GM23338 (cell line): ENCODE measurements at regions not wholly inside any gene's neighbourhood (a gene's known extent, or its start where the extent isn't known, plus 50 kb on each side); places are given as distances from the start of the nearest gene placed in this dataset.

Experiments
- ATAC-seq: fragments of 200-7000 bp; cut with Tn5 transposase; 3 replicates; pipeline ENCODE4 v1.9.1; 2020
- DNase-seq: peaks from one replicate; pipeline ENCODE4 v3.0.0-alpha.2; 2015; ENCODE audit warnings: low spot score
- H2AFZ ChIP-seq: fragments of 200-600 bp; sonication (generic); 2 replicates; pipeline ENCODE4 v1.8.0; 2016; ENCODE audit warnings: antibody characterized with exemption, mild to moderate bottlenecking, moderate library complexity
- H3F3A ChIP-seq: fragments of 200-600 bp; sonication (generic); replicated peaks from 2 replicates; pipeline ENCODE4 v1.8.0; 2017; ENCODE audit warnings: antibody characterized with exemption, mixed run types, low read depth
- H3K27ac ChIP-seq: fragments of 200-600 bp; sonication (generic); 2 replicates; pipeline ENCODE4 v1.6.1; 2016; ENCODE audit warnings: low read depth
- H3K27me3 ChIP-seq: fragments of 200-600 bp; sonication (generic); 2 replicates; pipeline ENCODE4 v1.8.0; 2016; ENCODE audit warnings: mild to moderate bottlenecking, mixed run types, moderate library complexity; ENCODE audit not compliant: insufficient read depth
- H3K36me3 ChIP-seq: fragments of 200-600 bp; sonication (generic); 2 replicates; pipeline ENCODE4 v1.8.0; 2016; ENCODE audit warnings: mild to moderate bottlenecking; ENCODE audit not compliant: insufficient read depth
- H3K4me1 ChIP-seq: fragments of 200-600 bp; sonication (generic); 2 replicates; pipeline ENCODE4 v1.8.0; 2016; ENCODE audit warnings: mild to moderate bottlenecking, moderate library complexity; ENCODE audit not compliant: insufficient read depth
- H3K4me2 ChIP-seq: fragments of 200-600 bp; sonication (generic); 2 replicates; pipeline ENCODE4 v1.7.1; 2017; ENCODE audit warnings: mixed run types
- H3K4me3 ChIP-seq: fragments of 200-600 bp; sonication (generic); 2 replicates; pipeline ENCODE4 v1.6.1; 2016; ENCODE audit warnings: mixed run types
- H3K79me2 ChIP-seq: fragments of 200-600 bp; sonication (generic); replicated peaks from 2 replicates; pipeline ENCODE4 v1.8.0; 2017; ENCODE audit warnings: mild to moderate bottlenecking; ENCODE audit not compliant: insufficient read depth
- H3K9me2 ChIP-seq: fragments of 200-600 bp; sonication (generic); 2 replicates; pipeline ENCODE4 v1.8.0; 2017; ENCODE audit not compliant: insufficient read depth
- H4K20me1 ChIP-seq: fragments of 200-600 bp; sonication (generic); replicated peaks from 2 replicates; pipeline ENCODE4 v1.8.0; 2017; ENCODE audit warnings: mild to moderate bottlenecking; ENCODE audit not compliant: insufficient read depth
- H3K27ac Mint-ChIP-seq: 2 replicates; pipeline ENCODE4 v1.8.0; 2020; ENCODE audit warnings: inconsistent platforms, mild to moderate bottlenecking, moderate library complexity, mixed read lengths
- H3K27me3 Mint-ChIP-seq: 3 replicates; pipeline ENCODE4 v1.8.0; 2022; ENCODE audit warnings: low read depth, mild to moderate bottlenecking, moderate library complexity, mixed read lengths, inconsistent platforms; ENCODE audit not compliant: insufficient read depth, poor library complexity
- H3K36me3 Mint-ChIP-seq: 3 replicates; pipeline ENCODE4 v1.8.0; 2021; ENCODE audit warnings: low read depth, mild to moderate bottlenecking, inconsistent platforms, moderate library complexity, mixed read lengths
- H3K4me1 Mint-ChIP-seq: 3 replicates; pipeline ENCODE4 v1.8.0; 2020; ENCODE audit warnings: mild to moderate bottlenecking, inconsistent platforms, mixed read lengths
- H3K4me3 Mint-ChIP-seq: 3 replicates; pipeline ENCODE4 v1.8.0; 2021; ENCODE audit warnings: moderate library complexity, mild to moderate bottlenecking, inconsistent platforms, mixed read lengths
- H3K9me3 Mint-ChIP-seq: 3 replicates; pipeline ENCODE4 v1.8.0; 2020; ENCODE audit warnings: moderate library complexity, mild to moderate bottlenecking, inconsistent platforms, mixed read lengths
- CREB1 ChIP-seq: fragments of 250-450 bp; sonication (Bioruptor Pico); IDR thresholded peaks from 2 replicates; pipeline ENCODE4 v1.5.0; 2020; ENCODE audit warnings: low read depth, mild to moderate bottlenecking, moderate library complexity
- EZH2 ChIP-seq: fragments of 200-600 bp; sonication (generic); IDR thresholded peaks from one replicate; pipeline ENCODE4 v1.8.0; 2017; ENCODE audit warnings: antibody characterized with exemption, mild to moderate bottlenecking, low read depth; ENCODE audit not compliant: unreplicated experiment
- EZH2phosphoT487 ChIP-seq: fragments of 200-600 bp; sonication (generic); IDR thresholded peaks from one replicate; pipeline ENCODE4 v1.8.1; 2018; ENCODE audit warnings: antibody characterized with exemption; ENCODE audit not compliant: unreplicated experiment
- JUNB ChIP-seq: IDR thresholded peaks from one replicate; pipeline ENCODE4 v1.6.1; 2016; ENCODE audit warnings: antibody characterized with exemption; ENCODE audit not compliant: unreplicated experiment
- NANOG ChIP-seq: IDR thresholded peaks from 2 replicates; pipeline ENCODE4 v1.6.1; 2016; ENCODE audit warnings: antibody characterized with exemption, borderline replicate concordance
- POLR2AphosphoS5 ChIP-seq: IDR thresholded peaks from 2 replicates; pipeline ENCODE4 v1.6.1; 2016; ENCODE audit warnings: antibody characterized with exemption, low read depth
- STAT1 ChIP-seq: IDR thresholded peaks from one replicate; pipeline ENCODE4 v1.6.1; 2016; ENCODE audit warnings: antibody characterized with exemption; ENCODE audit not compliant: unreplicated experiment
- ZNF114 ChIP-seq: fragments of 250-450 bp; sonication (Bioruptor Pico); IDR thresholded peaks from 2 replicates; pipeline ENCODE4 v1.5.0; 2020; ENCODE audit warnings: mild to moderate bottlenecking, moderate library complexity
- ZNF331 ChIP-seq: fragments of 250-450 bp; sonication (Bioruptor Pico); IDR thresholded peaks from 2 replicates; pipeline ENCODE4 v1.5.0; 2020; ENCODE audit warnings: low read depth, mild to moderate bottlenecking, moderate library complexity
- TF ChIP-seq, protein P1 (sequence below): fragments of 250-450 bp; sonication (Bioruptor Pico); IDR thresholded peaks from 2 replicates; pipeline ENCODE4 v1.5.0; 2020; ENCODE audit warnings: mild to moderate bottlenecking, moderate library complexity
- TF ChIP-seq, protein P2 (sequence below): IDR thresholded peaks from 2 replicates; pipeline ENCODE4 v1.6.1; 2016; ENCODE audit warnings: antibody characterized with exemption
- TF ChIP-seq, protein P3 (sequence below): IDR thresholded peaks from one replicate; pipeline ENCODE4 v1.6.1; 2018; ENCODE audit warnings: antibody characterized with exemption; ENCODE audit not compliant: unreplicated experiment
- TF ChIP-seq, protein P4 (sequence below), 2 experiments: fragments of 200-600 bp in 1 of 2; sonication (generic) in 1 of 2; conservative IDR thresholded peaks; 2 replicates each; pipeline versions ENCODE4 v1.5.1 to v1.6.1; 2016 to 2017; ENCODE audit warnings: antibody characterized with exemption in 2 of 2, low read depth in 2 of 2, mild to moderate bottlenecking in 2 of 2, moderate library complexity in 1 of 2

DNA sequence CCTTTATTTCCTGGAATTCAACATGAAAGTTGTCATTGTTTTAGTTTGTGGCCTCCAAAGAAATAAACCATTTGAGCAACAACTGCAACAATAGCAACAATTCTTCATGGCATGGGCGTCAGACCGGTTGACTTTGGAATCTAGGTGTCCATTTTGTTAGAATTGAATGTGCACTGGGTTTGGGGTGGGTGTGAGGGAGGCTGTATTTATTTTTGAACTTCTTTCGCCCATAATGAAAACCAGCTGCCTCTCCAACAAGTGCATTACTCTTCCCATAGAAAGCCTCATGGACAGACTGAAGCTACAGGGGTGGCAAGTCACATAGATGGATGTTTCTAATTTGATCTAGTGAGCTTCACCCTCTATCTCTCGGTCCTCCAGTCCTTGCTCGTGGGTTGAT is 85.4 kb downstream of the ADAMTS15 start:
- H3K36me3 Mint-ChIP-seq = no peaks in the 10 kb centered on the region
- Histone ChIP-seq H3K4me2 (no peak overlapping the region), H2AFZ (no peak overlapping the region), H3K4me3 (no peak overlapping the region), H3K4me1 (no peaks in the 10 kb centered on the region), H3K27ac (no peak overlapping the region), H4K20me1 (no peaks in the 10 kb centered on the region), H3F3A (no peaks in the 10 kb centered on the region), H3K79me2 (no peaks in the 10 kb centered on the region), H3K36me3 (no peaks in the 10 kb centered on the region), H3K9me2 (no peaks in the 10 kb centered on the region), H3K27me3 (no peaks in the 10 kb centered on the region)
- no peaks in the 10 kb centered on the region for H3K9me3 Mint-ChIP-seq
- no peak for DNase-seq
- H3K4me1 Mint-ChIP-seq = no peaks in the 10 kb centered on the region
- TF ChIP-seq, protein P1, sequence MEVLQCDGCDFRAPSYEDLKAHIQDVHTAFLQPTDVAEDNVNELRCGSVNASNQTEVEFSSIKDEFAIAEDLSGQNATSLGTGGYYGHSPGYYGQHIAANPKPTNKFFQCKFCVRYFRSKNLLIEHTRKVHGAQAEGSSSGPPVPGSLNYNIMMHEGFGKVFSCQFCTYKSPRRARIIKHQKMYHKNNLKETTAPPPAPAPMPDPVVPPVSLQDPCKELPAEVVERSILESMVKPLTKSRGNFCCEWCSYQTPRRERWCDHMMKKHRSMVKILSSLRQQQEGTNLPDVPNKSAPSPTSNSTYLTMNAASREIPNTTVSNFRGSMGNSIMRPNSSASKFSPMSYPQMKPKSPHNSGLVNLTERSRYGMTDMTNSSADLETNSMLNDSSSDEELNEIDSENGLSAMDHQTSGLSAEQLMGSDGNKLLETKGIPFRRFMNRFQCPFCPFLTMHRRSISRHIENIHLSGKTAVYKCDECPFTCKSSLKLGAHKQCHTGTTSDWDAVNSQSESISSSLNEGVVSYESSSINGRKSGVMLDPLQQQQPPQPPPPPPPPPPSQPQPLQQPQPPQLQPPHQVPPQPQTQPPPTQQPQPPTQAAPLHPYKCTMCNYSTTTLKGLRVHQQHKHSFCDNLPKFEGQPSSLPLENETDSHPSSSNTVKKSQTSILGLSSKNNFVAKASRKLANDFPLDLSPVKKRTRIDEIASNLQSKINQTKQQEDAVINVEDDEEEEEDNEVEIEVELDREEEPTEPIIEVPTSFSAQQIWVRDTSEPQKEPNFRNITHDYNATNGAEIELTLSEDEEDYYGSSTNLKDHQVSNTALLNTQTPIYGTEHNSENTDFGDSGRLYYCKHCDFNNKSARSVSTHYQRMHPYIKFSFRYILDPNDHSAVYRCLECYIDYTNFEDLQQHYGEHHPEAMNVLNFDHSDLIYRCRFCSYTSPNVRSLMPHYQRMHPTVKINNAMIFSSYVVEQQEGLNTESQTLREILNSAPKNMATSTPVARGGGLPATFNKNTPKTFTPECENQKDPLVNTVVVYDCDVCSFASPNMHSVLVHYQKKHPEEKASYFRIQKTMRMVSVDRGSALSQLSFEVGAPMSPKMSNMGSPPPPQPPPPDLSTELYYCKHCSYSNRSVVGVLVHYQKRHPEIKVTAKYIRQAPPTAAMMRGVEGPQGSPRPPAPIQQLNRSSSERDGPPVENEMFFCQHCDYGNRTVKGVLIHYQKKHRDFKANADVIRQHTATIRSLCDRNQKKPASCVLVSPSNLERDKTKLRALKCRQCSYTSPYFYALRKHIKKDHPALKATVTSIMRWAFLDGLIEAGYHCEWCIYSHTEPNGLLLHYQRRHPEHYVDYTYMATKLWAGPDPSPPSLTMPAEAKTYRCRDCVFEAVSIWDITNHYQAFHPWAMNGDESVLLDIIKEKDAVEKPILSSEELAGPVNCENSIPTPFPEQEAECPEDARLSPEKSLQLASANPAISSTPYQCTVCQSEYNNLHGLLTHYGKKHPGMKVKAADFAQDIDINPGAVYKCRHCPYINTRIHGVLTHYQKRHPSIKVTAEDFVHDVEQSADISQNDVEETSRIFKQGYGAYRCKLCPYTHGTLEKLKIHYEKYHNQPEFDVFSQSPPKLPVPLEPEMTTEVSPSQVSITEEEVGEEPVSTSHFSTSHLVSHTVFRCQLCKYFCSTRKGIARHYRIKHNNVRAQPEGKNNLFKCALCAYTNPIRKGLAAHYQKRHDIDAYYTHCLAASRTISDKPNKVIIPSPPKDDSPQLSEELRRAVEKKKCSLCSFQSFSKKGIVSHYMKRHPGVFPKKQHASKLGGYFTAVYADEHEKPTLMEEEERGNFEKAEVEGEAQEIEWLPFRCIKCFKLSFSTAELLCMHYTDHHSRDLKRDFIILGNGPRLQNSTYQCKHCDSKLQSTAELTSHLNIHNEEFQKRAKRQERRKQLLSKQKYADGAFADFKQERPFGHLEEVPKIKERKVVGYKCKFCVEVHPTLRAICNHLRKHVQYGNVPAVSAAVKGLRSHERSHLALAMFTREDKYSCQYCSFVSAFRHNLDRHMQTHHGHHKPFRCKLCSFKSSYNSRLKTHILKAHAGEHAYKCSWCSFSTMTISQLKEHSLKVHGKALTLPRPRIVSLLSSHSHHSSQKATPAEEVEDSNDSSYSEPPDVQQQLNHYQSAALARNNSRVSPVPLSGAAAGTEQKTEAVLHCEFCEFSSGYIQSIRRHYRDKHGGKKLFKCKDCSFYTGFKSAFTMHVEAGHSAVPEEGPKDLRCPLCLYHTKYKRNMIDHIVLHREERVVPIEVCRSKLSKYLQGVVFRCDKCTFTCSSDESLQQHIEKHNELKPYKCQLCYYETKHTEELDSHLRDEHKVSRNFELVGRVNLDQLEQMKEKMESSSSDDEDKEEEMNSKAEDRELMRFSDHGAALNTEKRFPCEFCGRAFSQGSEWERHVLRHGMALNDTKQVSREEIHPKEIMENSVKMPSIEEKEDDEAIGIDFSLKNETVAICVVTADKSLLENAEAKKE (CRISPR knock-in tag) = no peak
- TF ChIP-seq, protein P2, sequence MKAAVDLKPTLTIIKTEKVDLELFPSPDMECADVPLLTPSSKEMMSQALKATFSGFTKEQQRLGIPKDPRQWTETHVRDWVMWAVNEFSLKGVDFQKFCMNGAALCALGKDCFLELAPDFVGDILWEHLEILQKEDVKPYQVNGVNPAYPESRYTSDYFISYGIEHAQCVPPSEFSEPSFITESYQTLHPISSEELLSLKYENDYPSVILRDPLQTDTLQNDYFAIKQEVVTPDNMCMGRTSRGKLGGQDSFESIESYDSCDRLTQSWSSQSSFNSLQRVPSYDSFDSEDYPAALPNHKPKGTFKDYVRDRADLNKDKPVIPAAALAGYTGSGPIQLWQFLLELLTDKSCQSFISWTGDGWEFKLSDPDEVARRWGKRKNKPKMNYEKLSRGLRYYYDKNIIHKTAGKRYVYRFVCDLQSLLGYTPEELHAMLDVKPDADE = no peak
- TF ChIP-seq, protein P3, sequence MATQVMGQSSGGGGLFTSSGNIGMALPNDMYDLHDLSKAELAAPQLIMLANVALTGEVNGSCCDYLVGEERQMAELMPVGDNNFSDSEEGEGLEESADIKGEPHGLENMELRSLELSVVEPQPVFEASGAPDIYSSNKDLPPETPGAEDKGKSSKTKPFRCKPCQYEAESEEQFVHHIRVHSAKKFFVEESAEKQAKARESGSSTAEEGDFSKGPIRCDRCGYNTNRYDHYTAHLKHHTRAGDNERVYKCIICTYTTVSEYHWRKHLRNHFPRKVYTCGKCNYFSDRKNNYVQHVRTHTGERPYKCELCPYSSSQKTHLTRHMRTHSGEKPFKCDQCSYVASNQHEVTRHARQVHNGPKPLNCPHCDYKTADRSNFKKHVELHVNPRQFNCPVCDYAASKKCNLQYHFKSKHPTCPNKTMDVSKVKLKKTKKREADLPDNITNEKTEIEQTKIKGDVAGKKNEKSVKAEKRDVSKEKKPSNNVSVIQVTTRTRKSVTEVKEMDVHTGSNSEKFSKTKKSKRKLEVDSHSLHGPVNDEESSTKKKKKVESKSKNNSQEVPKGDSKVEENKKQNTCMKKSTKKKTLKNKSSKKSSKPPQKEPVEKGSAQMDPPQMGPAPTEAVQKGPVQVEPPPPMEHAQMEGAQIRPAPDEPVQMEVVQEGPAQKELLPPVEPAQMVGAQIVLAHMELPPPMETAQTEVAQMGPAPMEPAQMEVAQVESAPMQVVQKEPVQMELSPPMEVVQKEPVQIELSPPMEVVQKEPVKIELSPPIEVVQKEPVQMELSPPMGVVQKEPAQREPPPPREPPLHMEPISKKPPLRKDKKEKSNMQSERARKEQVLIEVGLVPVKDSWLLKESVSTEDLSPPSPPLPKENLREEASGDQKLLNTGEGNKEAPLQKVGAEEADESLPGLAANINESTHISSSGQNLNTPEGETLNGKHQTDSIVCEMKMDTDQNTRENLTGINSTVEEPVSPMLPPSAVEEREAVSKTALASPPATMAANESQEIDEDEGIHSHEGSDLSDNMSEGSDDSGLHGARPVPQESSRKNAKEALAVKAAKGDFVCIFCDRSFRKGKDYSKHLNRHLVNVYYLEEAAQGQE = no peak
- TF ChIP-seq STAT1 = no peak
- TF ChIP-seq ZNF331 = no peak
- TF ChIP-seq POLR2AphosphoS5 = no peak
- no peak for TF ChIP-seq ZNF114 (CRISPR knock-in tag)
- TF ChIP-seq, protein P4, sequence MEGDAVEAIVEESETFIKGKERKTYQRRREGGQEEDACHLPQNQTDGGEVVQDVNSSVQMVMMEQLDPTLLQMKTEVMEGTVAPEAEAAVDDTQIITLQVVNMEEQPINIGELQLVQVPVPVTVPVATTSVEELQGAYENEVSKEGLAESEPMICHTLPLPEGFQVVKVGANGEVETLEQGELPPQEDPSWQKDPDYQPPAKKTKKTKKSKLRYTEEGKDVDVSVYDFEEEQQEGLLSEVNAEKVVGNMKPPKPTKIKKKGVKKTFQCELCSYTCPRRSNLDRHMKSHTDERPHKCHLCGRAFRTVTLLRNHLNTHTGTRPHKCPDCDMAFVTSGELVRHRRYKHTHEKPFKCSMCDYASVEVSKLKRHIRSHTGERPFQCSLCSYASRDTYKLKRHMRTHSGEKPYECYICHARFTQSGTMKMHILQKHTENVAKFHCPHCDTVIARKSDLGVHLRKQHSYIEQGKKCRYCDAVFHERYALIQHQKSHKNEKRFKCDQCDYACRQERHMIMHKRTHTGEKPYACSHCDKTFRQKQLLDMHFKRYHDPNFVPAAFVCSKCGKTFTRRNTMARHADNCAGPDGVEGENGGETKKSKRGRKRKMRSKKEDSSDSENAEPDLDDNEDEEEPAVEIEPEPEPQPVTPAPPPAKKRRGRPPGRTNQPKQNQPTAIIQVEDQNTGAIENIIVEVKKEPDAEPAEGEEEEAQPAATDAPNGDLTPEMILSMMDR (conservative IDR thresholded peaks at IDR 0.05; ENCODE audit: low read depth in 2 of 2) = no peak
- TF ChIP-seq JUNB = no peak
- TF ChIP-seq NANOG = no peak
- no peak for TF ChIP-seq EZH2
- TF ChIP-seq CREB1 (CRISPR knock-in tag) = no peak
- no peak for TF ChIP-seq EZH2phosphoT487
- ATAC-seq = no peak
- no peak overlapping the region for H3K4me3 Mint-ChIP-seq
- H3K27ac Mint-ChIP-seq = no peak overlapping the region
- peaks cover 10% of the 10 kb centered on the region for H3K27me3 Mint-ChIP-seq
